ENCODE measurements at regions not wholly inside any gene's neighbourhood (a gene's known extent, or its start where the extent isn't known, plus 50 kb on each side); places are given as distances from the start of the nearest gene placed in this dataset.

DNA sequence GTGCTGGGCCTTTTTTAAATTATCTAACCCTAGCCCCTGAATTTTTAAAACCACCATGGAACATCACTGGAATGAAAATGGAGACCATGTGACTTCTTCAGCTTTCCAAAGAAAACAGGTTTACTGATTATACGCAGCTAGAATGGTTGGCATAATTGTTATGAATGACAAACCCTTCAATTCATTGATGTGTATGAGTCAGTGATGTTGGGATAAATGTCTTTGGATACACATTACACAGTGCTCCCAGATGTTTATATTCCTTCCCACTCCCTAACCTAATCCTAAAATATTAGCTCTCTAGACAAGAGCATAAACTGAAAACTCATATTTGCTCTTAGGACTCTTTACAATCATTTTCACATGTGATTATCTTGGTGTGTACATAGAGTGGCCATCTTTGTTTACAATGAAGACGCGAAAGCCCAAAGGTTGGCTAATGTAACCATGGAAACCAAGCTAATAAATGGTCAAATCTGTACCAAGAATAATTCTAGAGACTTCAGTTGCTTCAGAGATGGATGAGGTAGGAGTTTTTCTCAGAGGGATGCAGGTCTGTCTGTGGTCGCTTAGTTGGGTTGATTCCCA lies 131.2 kb upstream of the HMHB1 start:
- H3K36me3 ChIP-seq (ENCODE audit: control insufficient read depth in 2 of 3, insufficient read depth in 3 of 3, low read length in 3 of 3): no peaks in the 10 kb centered on the region
- no peak overlapping the region for H3K4me3 ChIP-seq (ENCODE audit: low read length in 3 of 3)
- H3K9me3 ChIP-seq (ENCODE audit: control insufficient read depth in 2 of 3, insufficient read depth in 1 of 3, low read length in 3 of 3): no peaks in the 10 kb centered on the region
- no peaks in the 10 kb centered on the region for H3K27me3 ChIP-seq (ENCODE audit: control insufficient read depth, insufficient read depth, low read length)
- TF ChIP-seq, protein P1, sequence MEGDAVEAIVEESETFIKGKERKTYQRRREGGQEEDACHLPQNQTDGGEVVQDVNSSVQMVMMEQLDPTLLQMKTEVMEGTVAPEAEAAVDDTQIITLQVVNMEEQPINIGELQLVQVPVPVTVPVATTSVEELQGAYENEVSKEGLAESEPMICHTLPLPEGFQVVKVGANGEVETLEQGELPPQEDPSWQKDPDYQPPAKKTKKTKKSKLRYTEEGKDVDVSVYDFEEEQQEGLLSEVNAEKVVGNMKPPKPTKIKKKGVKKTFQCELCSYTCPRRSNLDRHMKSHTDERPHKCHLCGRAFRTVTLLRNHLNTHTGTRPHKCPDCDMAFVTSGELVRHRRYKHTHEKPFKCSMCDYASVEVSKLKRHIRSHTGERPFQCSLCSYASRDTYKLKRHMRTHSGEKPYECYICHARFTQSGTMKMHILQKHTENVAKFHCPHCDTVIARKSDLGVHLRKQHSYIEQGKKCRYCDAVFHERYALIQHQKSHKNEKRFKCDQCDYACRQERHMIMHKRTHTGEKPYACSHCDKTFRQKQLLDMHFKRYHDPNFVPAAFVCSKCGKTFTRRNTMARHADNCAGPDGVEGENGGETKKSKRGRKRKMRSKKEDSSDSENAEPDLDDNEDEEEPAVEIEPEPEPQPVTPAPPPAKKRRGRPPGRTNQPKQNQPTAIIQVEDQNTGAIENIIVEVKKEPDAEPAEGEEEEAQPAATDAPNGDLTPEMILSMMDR (IDR thresholded peaks at IDR 0.05; ENCODE audit: borderline replicate concordance, extremely low read depth, insufficient read depth): no peak
- no peak overlapping the region for H3K27ac ChIP-seq (ENCODE audit: low read depth in 2 of 2, low read length in 2 of 2)
- FAIRE-seq (no peak), DNase-seq (no peak)
- H3K9ac ChIP-seq (ENCODE audit: low read length in 3 of 3): no peak overlapping the region
- H3K4me1 ChIP-seq (ENCODE audit: control insufficient read depth in 2 of 3, insufficient read depth in 2 of 3, low read depth in 1 of 3, low read length in 3 of 3): no peaks in the 10 kb centered on the region
- intact Hi-C loops (cut with DNase I): no loop called here

GRCh38 chr5:143679777-143680176 lies 132.2 kb upstream of the HMHB1 start:
- Histone ChIP-seq H3K9ac (ENCODE audit: low read length in 3 of 3) (no peak overlapping the region), H3K27ac (ENCODE audit: low read depth in 2 of 2, low read length in 2 of 2) (no peak overlapping the region), H3K4me1 (ENCODE audit: control insufficient read depth in 2 of 3, insufficient read depth in 2 of 3, low read depth in 1 of 3, low read length in 3 of 3) (no peaks in the 10 kb centered on the region), H3K36me3 (ENCODE audit: control insufficient read depth in 2 of 3, insufficient read depth in 3 of 3, low read length in 3 of 3) (no peaks in the 10 kb centered on the region), H3K4me3 (ENCODE audit: low read length in 3 of 3) (no peak overlapping the region), H3K9me3 (ENCODE audit: control insufficient read depth in 2 of 3, insufficient read depth in 1 of 3, low read length in 3 of 3) (no peaks in the 10 kb centered on the region), H3K27me3 (ENCODE audit: control insufficient read depth, insufficient read depth, low read length) (no peaks in the 10 kb centered on the region)
- TF ChIP-seq, protein P1 (IDR thresholded peaks at IDR 0.05; ENCODE audit: borderline replicate concordance, extremely low read depth, insufficient read depth): no peak
- intact Hi-C loops (cut with DNase I): no loop called here
- DNase-seq: no peak
- FAIRE-seq: no peak

- no peak overlapping the region for H3K4me3 ChIP-seq (ENCODE audit: low read length in 3 of 3)
- FAIRE-seq (no peak), DNase-seq (no peak)
- no peaks in the 10 kb centered on the region for H3K9me3 ChIP-seq (ENCODE audit: control insufficient read depth in 2 of 3, insufficient read depth in 1 of 3, low read length in 3 of 3)
- no peak overlapping the region for H3K9ac ChIP-seq (ENCODE audit: low read length in 3 of 3)
- H3K27ac ChIP-seq (ENCODE audit: low read depth in 2 of 2, low read length in 2 of 2): no peak overlapping the region
- H3K27me3 ChIP-seq (ENCODE audit: control insufficient read depth, insufficient read depth, low read length): no peaks in the 10 kb centered on the region
- no peaks in the 10 kb centered on the region for H3K4me1 ChIP-seq (ENCODE audit: control insufficient read depth in 2 of 3, insufficient read depth in 2 of 3, low read depth in 1 of 3, low read length in 3 of 3)
- no peaks in the 10 kb centered on the region for H3K36me3 ChIP-seq (ENCODE audit: control insufficient read depth in 2 of 3, insufficient read depth in 3 of 3, low read length in 3 of 3)
- TF ChIP-seq, protein P1 (IDR thresholded peaks at IDR 0.05; ENCODE audit: borderline replicate concordance, extremely low read depth, insufficient read depth): no peak
- intact Hi-C loops (cut with DNase I): no loop called here
Measured at GRCh38 chr5:143678148-143678905, 133.6 kb upstream of the HMHB1 start.

Measured in kidney (tissue), 13 donors.